GM19455 (cell line): ENCODE measurements at regions not wholly inside any gene's neighbourhood (a gene's known extent, or its start where the extent isn't known, plus 50 kb on each side); places are given as distances from the start of the nearest gene placed in this dataset.
"Not testable (repeated sequence)": the region's sequence is repeated elsewhere in the genome, so short reads cannot be mapped to it uniquely, and the experiment has no call there.

Source experiments
- ATAC-seq: cut with Tn5 transposase; IDR thresholded peaks from one replicate; pipeline ENCODE4 v1.9.1; 2021; ENCODE audit not compliant: unreplicated experiment

- ATAC-seq: no peak
Measured at GRCh38 chrX:39427492-39427891, 626.2 kb downstream of the MID1IP1 start.

- no peak for ATAC-seq
Measured at GRCh38 chrX:39427906-39428305, 626.6 kb downstream of the MID1IP1 start.

GRCh38 chrX:39430551-39430950, 629.3 kb downstream of the MID1IP1 start:
- no peak for ATAC-seq

- ATAC-seq: no peak
Measured at GRCh38 chrX:39431893-39432292, 630.6 kb downstream of the MID1IP1 start.

- not testable (repeated sequence) for ATAC-seq
Measured at GRCh38 chrX:39434671-39435070, 633.4 kb downstream of the MID1IP1 start.

- ATAC-seq: not testable (repeated sequence)
Measured at GRCh38 chrX:39436538-39436937, 635.3 kb downstream of the MID1IP1 start.

GRCh38 chrX:39437670-39438441, 636.6 kb downstream of the MID1IP1 start:
- ATAC-seq: no peak

- ATAC-seq: no peak
Measured at GRCh38 chrX:39438603-39439602, 637.6 kb downstream of the MID1IP1 start.

GRCh38 chrX:39439906-39440798, 638.9 kb downstream of the MID1IP1 start:
- ATAC-seq: peak; percentile 80

GRCh38 chrX:39440799-39441284, 639.6 kb downstream of the MID1IP1 start:
- ATAC-seq: peak; percentile 25

- ATAC-seq: no peak
Measured at GRCh38 chrX:39442332-39442731, 641.1 kb downstream of the MID1IP1 start.

GRCh38 chrX:39443240-39443639, 642.0 kb downstream of the MID1IP1 start:
- no peak for ATAC-seq

- no peak for ATAC-seq
Measured at GRCh38 chrX:39445336-39445735, 644.1 kb downstream of the MID1IP1 start.

GRCh38 chrX:39449352-39449751, 648.1 kb downstream of the MID1IP1 start:
- ATAC-seq: no peak

- ATAC-seq: no peak
Measured at GRCh38 chrX:39450234-39450977, 647.4 kb downstream of the BCOR start.

GRCh38 chrX:39451046-39451445, 646.7 kb downstream of the BCOR start:
- no peak for ATAC-seq

GRCh38 chrX:39452401-39452800, 645.4 kb downstream of the BCOR start:
- no peak for ATAC-seq

GRCh38 chrX:39453889-39454621, 643.7 kb downstream of the BCOR start:
- ATAC-seq: no peak

GRCh38 chrX:39456894-39457604, 640.7 kb downstream of the BCOR start:
- no peak for ATAC-seq
